Cardiac fibroblast (primary cell): ENCODE measurements at regions not wholly inside any gene's neighbourhood (a gene's known extent, or its start where the extent isn't known, plus 50 kb on each side); places are given as distances from the start of the nearest gene placed in this dataset.

Experiments
- DNase-seq, 2 donors: peaks; one replicate each; pipeline versions ENCODE4 v3.0.0 to v3.0.0-alpha.2; 2010; ENCODE audit warnings: low read depth in 2 of 2
- H3K4me3 ChIP-seq, 2 donors: replicated peaks in 1 of 2; 1 replicate in 1 of 2; 2 replicates in 1 of 2; pipeline ENCODE4 v1.5.1; 2011; ENCODE audit warnings: low read depth in 2 of 2, low read length in 2 of 2, mild to moderate bottlenecking in 2 of 2, moderate library complexity in 1 of 2
- TF ChIP-seq, protein P1 (sequence below): IDR thresholded peaks from one replicate; pipeline ENCODE4 v1.5.1; 2011; ENCODE audit warnings: low read depth, mild to moderate bottlenecking, low read length, inconsistent platforms

DNA sequence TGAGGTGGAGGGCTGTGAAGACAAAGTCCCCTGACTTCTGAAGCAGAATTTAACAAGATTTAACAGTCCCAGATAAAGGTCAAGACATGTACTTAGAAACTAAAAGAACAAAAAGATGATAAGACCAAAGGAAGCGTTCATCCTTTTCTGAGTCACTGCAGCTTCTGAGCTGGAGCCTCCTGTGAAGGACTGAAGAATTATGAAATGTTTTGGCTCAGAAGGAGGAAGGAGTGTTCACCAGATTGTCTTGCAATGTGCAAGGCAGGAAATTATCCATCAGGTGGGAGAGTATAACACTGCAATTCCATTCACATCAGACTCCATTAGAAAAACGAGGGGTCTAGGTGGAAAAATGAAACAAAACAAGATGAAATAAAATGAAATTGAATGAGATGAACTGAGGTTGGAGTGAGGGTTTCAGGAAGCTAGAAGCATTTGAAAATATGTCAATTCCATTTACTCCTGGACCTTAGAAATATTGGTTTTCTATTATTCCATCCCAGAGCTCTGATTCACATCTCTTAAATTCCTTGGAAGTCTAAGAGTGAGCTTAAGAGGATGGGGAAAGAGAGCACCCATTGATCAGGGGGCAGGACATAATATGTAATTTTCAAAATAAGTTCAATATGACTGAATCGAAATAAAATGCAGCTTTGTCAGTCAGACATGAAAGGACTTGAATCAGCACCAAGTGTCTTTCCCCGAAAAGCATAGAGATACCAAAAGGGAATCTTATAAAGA is 186.1 kb upstream of the LNX1 start:
- TF ChIP-seq, protein P1, sequence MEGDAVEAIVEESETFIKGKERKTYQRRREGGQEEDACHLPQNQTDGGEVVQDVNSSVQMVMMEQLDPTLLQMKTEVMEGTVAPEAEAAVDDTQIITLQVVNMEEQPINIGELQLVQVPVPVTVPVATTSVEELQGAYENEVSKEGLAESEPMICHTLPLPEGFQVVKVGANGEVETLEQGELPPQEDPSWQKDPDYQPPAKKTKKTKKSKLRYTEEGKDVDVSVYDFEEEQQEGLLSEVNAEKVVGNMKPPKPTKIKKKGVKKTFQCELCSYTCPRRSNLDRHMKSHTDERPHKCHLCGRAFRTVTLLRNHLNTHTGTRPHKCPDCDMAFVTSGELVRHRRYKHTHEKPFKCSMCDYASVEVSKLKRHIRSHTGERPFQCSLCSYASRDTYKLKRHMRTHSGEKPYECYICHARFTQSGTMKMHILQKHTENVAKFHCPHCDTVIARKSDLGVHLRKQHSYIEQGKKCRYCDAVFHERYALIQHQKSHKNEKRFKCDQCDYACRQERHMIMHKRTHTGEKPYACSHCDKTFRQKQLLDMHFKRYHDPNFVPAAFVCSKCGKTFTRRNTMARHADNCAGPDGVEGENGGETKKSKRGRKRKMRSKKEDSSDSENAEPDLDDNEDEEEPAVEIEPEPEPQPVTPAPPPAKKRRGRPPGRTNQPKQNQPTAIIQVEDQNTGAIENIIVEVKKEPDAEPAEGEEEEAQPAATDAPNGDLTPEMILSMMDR, result no peak
- DNase-seq, result peak; percentile 82 to 92

DNA sequence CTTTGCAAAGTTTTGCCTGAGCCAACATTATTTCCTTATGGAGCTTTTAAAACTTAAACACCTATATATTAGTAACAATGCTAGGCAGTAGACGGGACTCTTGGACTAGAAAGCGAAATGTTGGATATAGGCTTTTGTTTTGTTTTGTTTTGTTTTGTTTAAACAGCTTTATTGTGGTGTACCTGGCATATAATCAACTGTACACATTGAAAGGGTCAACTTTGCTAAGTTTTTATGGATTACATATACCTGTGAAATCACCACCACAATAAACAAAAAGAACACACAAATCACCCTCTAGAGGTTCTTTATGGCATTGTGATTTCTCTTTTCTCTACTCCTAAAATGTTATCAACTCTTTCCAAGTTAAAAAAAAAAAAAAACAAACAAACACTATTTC is 184.9 kb upstream of the LNX1 start:
- no peak overlapping the region for H3K4me3 ChIP-seq
- no peak for DNase-seq
- TF ChIP-seq, protein P1, result no peak

More for the DNA sequence above, 186.1 kb upstream of the LNX1 start:
- no peak overlapping the region for H3K4me3 ChIP-seq

DNA sequence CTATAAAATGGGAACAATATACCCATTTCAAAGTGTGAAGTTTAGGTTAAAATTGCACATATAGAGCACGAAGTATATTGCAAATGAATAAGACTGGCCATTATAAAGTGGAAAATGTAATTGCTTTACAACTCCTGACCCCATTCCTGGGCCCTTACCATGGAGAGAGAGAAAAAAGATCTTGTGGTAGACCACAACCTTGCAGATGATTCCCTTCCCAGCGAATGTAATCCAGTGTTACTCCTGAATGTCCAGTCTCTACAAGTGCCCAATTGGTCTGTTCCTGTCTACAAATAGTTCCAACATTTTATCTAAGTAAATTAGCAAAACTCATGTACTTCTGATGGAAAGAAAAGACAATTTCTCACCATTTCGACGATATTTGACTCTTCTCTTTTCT is 184.1 kb upstream of the LNX1 start:
- TF ChIP-seq, protein P1, result no peak
- no peak for DNase-seq
- H3K4me3 ChIP-seq, result no peak overlapping the region

DNA sequence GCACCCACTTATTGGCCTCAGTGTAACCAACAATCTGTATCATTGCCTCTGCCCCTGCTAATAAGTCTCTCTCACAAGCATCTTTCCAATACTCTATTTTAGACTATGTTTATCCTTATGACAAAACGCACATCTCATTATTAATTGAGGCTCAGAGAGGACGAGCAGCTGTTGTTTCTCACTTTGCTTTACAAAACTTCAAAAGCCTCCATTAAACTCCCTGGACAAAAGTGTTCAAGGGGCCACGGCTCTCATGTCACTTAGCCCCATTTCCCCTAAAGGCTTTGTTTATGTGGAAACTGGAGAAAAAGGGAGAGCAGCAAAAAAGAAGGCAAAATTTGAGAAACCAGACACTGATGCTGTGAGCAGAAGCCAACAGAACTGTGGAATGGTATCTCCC is 180.0 kb upstream of the LNX1 start:
- no peak for DNase-seq
- no peak overlapping the region for H3K4me3 ChIP-seq
- TF ChIP-seq, protein P1, result no peak

DNA sequence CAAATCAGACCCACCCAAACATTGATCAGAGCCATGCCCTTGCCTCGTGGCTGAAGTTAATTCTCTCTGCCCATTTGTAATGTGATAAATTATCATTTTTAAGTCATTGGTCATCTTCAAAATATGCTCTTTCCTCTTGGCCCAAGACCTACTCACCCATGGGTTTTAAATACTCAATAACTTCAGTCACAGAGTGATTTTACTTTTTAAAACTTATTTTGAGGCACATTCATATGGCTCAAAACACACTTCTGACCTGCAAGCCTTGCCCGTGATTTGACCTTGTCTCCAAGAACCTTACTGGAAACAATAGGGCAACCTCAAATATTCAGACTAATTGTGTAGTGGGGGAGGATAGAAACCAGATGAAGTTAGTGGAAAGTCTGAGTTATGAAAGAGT is 176.2 kb upstream of the LNX1 start:
- TF ChIP-seq, protein P1, result no peak
- peak; percentile 78 to 88 for DNase-seq
- H3K4me3 ChIP-seq, result no peak overlapping the region

DNA sequence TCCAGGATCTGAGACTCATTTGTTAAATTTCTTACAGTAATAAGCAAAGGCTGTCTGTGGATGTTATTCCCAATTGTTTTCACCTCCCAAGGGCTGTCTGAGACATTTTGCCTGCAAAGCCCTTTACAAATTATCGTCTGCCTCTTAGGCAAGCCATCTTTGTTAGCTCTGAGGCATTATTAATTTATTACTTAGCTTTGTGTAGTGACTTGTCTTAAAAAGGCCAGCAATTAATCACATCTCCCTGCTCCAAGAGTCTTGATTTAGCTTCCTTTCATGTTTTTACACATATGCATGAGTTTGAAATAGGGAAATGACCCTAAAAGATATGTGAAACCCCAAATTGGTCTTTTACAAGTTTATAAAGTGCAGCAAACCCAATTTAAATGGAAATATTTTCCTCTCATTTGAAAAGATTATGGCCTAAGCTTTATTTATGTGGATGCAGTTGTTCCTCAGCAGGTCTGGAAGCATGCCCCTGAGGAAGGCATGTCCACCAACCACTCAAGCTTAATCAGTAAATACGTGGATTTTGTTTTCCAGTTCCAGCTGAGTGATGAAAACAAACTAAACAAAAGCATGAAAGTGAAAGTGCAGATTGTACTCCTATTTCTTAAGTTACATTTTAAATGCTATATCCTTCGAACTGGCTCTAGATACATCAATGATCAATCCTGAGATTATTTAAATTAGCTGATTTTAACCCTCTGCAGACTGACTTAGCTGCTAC is 173.6 kb upstream of the LNX1 start:
- no peak overlapping the region for H3K4me3 ChIP-seq
- TF ChIP-seq, protein P1, result no peak
- DNase-seq, result peak in 1 of 2 donors; percentile 35
